ENCODE measurements at regions not wholly inside any gene's neighbourhood (a gene's known extent, or its start where the extent isn't known, plus 50 kb on each side); places are given as distances from the start of the nearest gene placed in this dataset.

- DNase-seq (ENCODE audit: low spot score): peak; percentile 95
Measured at GRCh38 chr4:96543346-96543745, 703.5 kb downstream of the PDHA2 start.

- no peak for DNase-seq (ENCODE audit: low spot score)
Measured at GRCh38 chr4:96558466-96558865, 718.6 kb downstream of the PDHA2 start.

- no peak for DNase-seq (ENCODE audit: low spot score)
Measured at GRCh38 chr4:96566755-96567154, 726.9 kb downstream of the PDHA2 start.

- no peak for DNase-seq (ENCODE audit: low spot score)
Measured at GRCh38 chr4:96585304-96585703, 745.4 kb downstream of the PDHA2 start.

GRCh38 chr4:96593422-96593821, 753.5 kb downstream of the PDHA2 start:
- DNase-seq (ENCODE audit: low spot score): no peak

- no peak for DNase-seq (ENCODE audit: low spot score)
Measured at GRCh38 chr4:96598465-96598864, 758.6 kb downstream of the PDHA2 start.

- DNase-seq (ENCODE audit: low spot score): no peak
Measured at GRCh38 chr4:96599752-96600151, 759.9 kb downstream of the PDHA2 start.

GRCh38 chr4:96602661-96603060, 762.8 kb downstream of the PDHA2 start:
- DNase-seq (ENCODE audit: low spot score): no peak

- DNase-seq (ENCODE audit: low spot score): no peak
Measured at GRCh38 chr4:96603641-96604040, 763.7 kb downstream of the PDHA2 start.

- no peak for DNase-seq (ENCODE audit: low spot score)
Measured at GRCh38 chr4:96606451-96606850, 766.6 kb downstream of the PDHA2 start.

GRCh38 chr4:96626023-96626422, 786.1 kb downstream of the PDHA2 start:
- DNase-seq (ENCODE audit: low spot score): no peak

- DNase-seq (ENCODE audit: low spot score): peak; percentile 40
Measured at GRCh38 chr4:96630839-96631238, 790.9 kb downstream of the PDHA2 start.

- DNase-seq (ENCODE audit: low spot score): no peak
Measured at GRCh38 chr4:96637971-96638412, 798.1 kb downstream of the PDHA2 start.

GRCh38 chr4:96639932-96640331, 800.0 kb downstream of the PDHA2 start:
- DNase-seq (ENCODE audit: low spot score): no peak

GRCh38 chr4:96642490-96642889, 802.6 kb downstream of the PDHA2 start:
- DNase-seq (ENCODE audit: low spot score): no peak

GRCh38 chr4:96646146-96646545, 806.3 kb downstream of the PDHA2 start:
- no peak for DNase-seq (ENCODE audit: low spot score)

- DNase-seq (ENCODE audit: low spot score): no peak
Measured at GRCh38 chr4:96649536-96649935, 809.6 kb downstream of the PDHA2 start.

GRCh38 chr4:96652158-96652557, 812.3 kb downstream of the PDHA2 start:
- DNase-seq (ENCODE audit: low spot score): no peak

- DNase-seq (ENCODE audit: low spot score): no peak
Measured at GRCh38 chr4:96652821-96653220, 812.9 kb downstream of the PDHA2 start.

- DNase-seq (ENCODE audit: low spot score): no peak
Measured at GRCh38 chr4:96654045-96654444, 814.2 kb downstream of the PDHA2 start.

- DNase-seq (ENCODE audit: low spot score): no peak
Measured at GRCh38 chr4:96670381-96670780, 830.5 kb downstream of the PDHA2 start.

GRCh38 chr4:96675416-96675815, 835.5 kb downstream of the PDHA2 start:
- DNase-seq (ENCODE audit: low spot score): no peak

- DNase-seq (ENCODE audit: low spot score): no peak
Measured at GRCh38 chr4:96675896-96676295, 836.0 kb downstream of the PDHA2 start.

- no peak for DNase-seq (ENCODE audit: low spot score)
Measured at GRCh38 chr4:96676754-96677435, 837.0 kb downstream of the PDHA2 start.
